ENCODE measurements at regions not wholly inside any gene's neighbourhood (a gene's known extent, or its start where the extent isn't known, plus 50 kb on each side); places are given as distances from the start of the nearest gene placed in this dataset.

DNA sequence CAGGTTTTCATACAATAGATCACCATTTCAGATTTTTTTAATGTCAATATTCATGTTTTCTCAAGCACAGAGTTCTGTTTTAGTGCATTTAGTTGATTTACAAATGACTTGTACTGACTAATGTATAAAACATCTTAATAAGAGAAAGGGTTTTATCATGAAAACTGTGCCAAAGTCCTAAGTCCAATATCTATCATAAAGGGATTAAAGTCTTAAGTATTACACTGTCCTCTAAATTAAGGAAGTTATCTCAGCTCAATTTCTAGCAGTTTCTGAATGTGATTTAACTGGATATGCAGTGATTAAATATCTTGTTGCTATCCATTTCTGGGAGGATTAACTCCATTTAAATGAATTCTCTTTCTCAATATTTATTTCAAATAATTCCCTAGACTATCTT lies 381.1 kb upstream of the CNTN4 start:
- intact Hi-C loops (cut with micrococcal nuclease) (no loop called here), dilution Hi-C loops (cut with MboI; ENCODE audit: extremely low pct_ligation_motif_present, low sequenced_read_pairs) (no loop called here)
- H3K4me3 ChIP-seq (replicated peaks in 1 of 3; ENCODE audit: insufficient read depth in 1 of 3, low read depth in 1 of 3, low read length in 3 of 3): no peak overlapping the region
- POLR2A ChIA-PET: no interaction called here
- no peak for DNase-seq (ENCODE audit: low read depth, low spot score)
- H3K79me2 ChIP-seq (ENCODE audit: control insufficient read depth, insufficient read depth, low read length): no peaks in the 10 kb centered on the region
- no peaks in the 10 kb centered on the region for H3K27me3 ChIP-seq (ENCODE audit: control insufficient read depth in 2 of 2, insufficient read depth in 2 of 2, low read length in 2 of 2)
- H3K4me1 ChIP-seq (ENCODE audit: control insufficient read depth, extremely low read depth, insufficient read depth, low read length): no peaks in the 10 kb centered on the region
- H3K4me2 ChIP-seq (ENCODE audit: insufficient read depth, low read length): no peak overlapping the region
- H3K36me3 ChIP-seq (ENCODE audit: control insufficient read depth in 2 of 2, extremely low read depth in 1 of 2, insufficient read depth in 2 of 2, low read length in 2 of 2): no peaks in the 10 kb centered on the region
- CTCF ChIA-PET: no interaction called here
- TF ChIP-seq EZH2 (IDR thresholded peaks at IDR 0.05; ENCODE audit: borderline replicate concordance, low read depth, low read length, severe bottlenecking) (no peak), POLR2AphosphoS5 (IDR thresholded peaks at IDR 0.05; ENCODE audit: insufficient read depth, low read depth, low read length) (no peak), FOS (IDR thresholded peaks at IDR 0.05; ENCODE audit: borderline replicate concordance, insufficient read depth, low read length) (no peak), GATA2 (IDR thresholded peaks at IDR 0.05; ENCODE audit: insufficient read depth, insufficient read length, low read depth, low read length) (no peak), MYC (IDR thresholded peaks at IDR 0.05; ENCODE audit: low read depth, low read length) (no peak), CTCF (IDR thresholded peaks at IDR 0.05; ENCODE audit: extremely low read depth in 1 of 2, insufficient read depth in 1 of 2, low read depth in 1 of 2, low read length in 2 of 2) (no peak)
- TF ChIP-seq, protein P1, sequence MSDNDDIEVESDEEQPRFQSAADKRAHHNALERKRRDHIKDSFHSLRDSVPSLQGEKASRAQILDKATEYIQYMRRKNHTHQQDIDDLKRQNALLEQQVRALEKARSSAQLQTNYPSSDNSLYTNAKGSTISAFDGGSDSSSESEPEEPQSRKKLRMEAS (IDR thresholded peaks at IDR 0.05; ENCODE audit: insufficient read depth, insufficient read length): no peak
- no peaks in the 10 kb centered on the region for H4K20me1 ChIP-seq (replicated peaks; ENCODE audit: control insufficient read depth, extremely low read depth, insufficient read depth, low read length)
- BruUV-seq (replicated peaks): no TSS peak
- no peak overlapping the region for H3K9ac ChIP-seq (replicated peaks; ENCODE audit: extremely low read depth, insufficient read depth, low read length)
- no peaks in the 10 kb centered on the region for H3K9me1 ChIP-seq (replicated peaks; ENCODE audit: control insufficient read depth, extremely low read depth, insufficient read depth, low read length)
- no peak overlapping the region for H3K27ac ChIP-seq (ENCODE audit: insufficient read depth, low read depth, low read length)
- peaks cover 2% of the 10 kb centered on the region for H3K9me3 ChIP-seq (replicated peaks; ENCODE audit: control insufficient read depth, insufficient read depth, low read length)
- H2AFZ ChIP-seq (ENCODE audit: low read depth, low read length): no peak overlapping the region
- FAIRE-seq: no peak
